Activated CD4-positive, alpha-beta T cell treated with anti-CD3 and anti-CD28 coated beads, Interleukin-2, amount 50 U/mL, for 16 hours (primary cell): ENCODE measurements at regions not wholly inside any gene's neighbourhood (a gene's known extent, or its start where the extent isn't known, plus 50 kb on each side); places are given as distances from the start of the nearest gene placed in this dataset.

Experiments used
- DNase-seq: peaks from one replicate; pipeline ENCODE4 v3.0.0-alpha.2; 2020

DNA sequence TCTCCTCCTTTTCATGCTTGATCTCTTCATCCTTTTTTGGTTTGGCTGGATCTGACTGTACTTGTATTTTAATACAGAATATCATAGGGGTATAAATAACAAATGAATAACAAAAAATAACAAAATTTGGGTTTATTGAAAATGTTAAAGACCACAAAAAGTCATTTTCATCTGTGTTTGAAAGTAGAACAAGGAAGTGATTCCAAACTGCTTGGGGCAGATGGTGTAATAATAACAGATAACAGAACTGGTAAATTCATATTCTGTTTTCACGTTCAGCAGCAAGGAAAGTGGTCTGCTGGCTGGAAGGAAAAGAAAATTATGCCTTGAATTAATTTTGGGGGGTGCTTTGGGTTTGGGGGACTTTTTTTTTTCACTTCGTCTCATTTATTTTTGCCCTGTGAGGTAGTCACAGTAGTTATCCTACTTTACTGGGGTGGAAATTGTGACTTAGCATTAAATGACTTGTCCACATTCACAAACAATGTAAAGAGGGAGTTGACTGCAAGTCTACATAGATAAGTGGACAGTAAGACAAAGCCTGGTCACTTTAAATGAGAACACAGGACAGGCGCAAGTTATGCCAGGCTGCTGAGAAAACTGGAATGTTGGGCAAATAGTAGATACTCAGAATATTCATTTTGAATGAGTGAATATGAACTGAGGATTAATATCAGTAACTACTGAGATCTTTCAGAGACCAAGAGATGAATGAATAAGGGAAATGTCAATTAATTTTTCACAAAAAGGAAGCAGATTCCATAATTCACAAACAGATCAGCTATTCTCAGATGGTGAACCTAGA, 193.9 kb upstream of the CITED2 start:
- DNase-seq = no peak

DNA sequence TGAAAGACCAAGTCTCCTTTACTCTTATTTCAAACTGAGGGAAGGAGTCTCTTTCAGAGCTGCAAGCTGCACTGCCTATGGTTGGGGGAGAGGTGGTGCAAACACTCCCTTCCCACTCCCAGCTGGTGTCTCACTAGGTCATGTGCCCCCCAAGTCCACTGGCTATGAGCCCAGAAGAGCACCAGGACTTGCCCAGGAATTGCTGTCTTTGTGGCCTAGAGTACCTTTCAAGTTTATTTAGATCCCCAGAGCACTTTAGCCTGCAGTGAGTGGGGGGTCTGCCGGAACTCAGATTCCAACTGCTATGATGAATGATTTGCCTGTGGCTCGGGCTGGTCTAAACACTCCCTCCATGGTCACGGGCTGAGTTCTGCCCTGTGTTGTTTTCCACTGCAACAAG, 192.6 kb upstream of the CITED2 start:
- DNase-seq = no peak

DNA sequence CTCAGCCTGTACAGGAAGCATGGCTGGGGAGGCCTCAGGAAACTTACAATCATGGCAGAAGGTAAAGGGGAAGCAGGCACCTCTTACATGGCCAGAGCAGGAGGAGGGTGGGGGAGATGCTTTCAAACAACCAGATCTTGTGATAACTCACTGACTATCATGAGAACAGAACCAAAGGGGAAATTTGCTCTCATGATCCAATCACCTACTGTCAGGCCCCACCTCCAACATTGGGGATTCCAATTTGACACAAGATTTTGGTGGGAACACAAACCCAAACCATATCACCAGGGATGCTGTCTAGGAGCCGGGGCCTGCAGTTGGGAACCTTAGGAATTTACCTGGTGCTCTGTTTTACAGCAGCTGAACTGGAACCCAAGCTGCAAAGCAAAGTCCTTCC, 191.1 kb upstream of the CITED2 start:
- DNase-seq = no peak

DNA sequence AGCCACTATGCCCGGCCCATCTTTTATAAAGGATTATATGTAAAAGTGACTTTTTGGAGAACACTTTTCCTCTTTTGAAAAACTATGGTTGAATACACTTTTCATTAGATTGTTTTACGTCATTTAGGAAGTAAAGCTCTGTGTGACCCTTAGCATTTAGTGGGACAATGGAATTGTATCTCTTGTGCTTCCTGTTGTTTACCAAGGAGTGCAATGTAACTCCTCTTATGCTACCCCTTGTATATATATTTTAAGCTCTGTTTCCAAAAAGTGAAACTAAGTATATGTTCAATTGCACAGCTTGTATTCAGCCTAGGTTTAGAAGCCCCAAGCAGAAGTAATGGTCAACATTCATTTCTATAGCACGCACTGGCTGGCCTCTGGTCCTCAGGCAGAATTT, 183.1 kb upstream of the CITED2 start:
- DNase-seq = no peak

DNA sequence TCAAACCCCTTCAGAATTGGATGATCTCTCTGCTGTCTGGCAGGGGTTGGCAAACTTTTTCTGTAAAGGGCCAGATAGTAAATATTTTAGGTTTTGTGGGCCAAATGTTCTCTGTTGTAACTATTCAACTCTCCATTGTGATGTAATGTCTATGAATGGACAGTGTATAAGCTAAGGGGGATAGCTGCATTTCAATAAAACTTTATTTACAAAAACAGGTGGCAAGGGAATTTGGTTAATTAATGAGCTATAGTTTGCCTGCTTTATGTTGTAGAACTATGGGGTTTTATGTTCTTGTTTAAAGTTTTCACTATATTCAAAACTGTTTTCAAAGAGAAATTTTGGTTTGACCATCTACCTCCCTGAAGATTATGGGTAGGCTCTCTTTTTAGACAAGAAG, 182.1 kb upstream of the CITED2 start:
- DNase-seq = no peak

DNA sequence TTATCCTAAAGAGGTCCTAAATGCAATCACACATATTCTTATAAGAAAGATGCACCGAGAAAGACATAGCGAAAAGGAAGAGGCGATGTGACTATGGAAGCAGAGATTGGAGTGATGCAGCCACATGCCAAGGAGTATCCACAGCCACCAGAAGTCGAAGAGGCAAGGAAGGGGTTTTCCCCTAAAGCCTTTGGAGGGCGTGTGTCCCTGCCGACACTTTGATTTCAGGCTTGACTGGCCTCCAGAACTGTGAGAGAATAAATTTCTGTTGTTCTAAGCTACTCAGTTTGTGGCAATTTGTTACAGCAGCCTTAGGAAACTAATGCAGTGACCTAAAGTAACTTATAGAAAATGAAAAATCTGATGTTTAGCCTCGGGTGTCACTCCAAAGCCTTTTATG, 179.5 kb upstream of the CITED2 start:
- no peak for DNase-seq

DNA sequence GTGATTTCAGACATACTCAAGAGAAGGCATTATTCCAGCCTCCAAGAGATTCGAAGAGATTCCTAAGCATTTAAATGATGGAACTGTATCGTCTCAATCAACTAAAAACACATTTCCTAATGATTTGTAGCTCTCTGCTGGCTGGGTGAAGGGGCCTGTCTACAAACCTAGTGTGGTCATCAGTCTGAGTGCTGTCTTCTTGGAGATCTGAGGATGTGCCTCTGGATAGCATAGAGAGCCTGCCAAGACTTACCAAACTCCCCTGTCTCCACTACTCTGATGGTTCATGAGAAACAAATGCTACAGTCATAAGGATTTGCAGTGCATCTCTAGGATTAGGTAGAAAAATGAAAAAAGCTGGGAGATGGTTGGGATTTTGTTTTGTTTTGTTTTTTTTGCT, 176.9 kb upstream of the CITED2 start:
- no peak for DNase-seq

DNA sequence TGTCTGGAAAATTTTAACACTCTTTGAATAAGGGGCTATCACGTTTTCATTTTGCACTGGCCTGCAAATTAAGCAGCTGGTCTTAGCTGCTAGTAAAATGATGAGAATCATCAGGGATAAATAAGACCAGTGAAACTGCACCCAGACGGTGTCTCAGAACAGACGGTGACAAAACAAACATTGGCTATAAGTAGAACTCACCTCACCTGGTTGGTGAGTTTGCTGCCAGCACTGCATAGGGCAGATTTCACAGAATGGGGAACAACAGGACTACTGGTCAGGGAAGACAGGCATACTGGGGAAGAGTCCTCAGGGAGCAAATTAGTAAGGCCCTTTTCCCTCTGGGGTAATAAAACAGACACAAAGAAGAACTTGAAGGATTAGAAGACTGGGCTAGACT, 175.9 kb upstream of the CITED2 start:
- no peak for DNase-seq

DNA sequence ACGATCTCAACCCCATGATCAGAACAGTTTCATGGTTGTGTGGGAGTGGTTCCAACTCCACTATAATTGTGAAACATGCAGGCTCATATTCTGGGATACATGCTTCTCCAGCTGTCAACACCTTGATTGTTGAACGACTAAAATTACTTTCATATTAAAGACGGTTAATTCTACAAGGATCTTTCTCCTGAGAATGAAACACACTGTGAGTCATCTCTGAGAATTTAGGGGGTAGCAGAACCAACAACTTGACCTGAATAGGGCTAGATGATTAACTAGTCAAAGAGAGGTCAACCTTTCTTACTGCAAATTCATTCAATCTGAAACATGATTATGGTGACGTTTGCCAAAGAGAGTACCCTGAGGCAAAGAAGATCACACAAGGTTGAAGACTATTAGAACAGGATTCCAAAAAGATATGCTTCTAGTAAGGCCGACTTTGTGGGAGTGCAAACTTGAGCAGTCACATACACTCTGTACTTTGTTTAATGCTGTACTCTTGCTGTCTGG, 175.2 kb upstream of the CITED2 start:
- no peak for DNase-seq

DNA sequence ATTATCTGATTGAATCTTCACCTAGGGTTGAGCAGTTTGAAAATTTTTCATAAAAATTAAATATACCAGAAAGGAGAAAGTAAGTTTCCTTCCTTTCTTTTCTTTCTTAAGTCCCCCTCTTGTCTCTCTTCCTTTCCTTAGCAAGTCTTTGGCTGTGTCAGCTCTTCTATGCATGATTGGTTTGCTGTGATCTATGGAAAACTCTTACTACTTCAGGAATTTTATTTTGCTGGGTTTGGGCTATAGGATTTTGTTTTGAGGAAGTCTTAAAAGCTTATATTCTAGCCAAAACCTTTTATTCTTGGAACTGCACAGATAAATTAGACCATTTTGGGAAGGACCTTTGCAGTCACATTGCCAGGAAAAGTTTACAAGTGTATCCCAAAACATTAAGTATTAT, 173.4 kb upstream of the CITED2 start:
- no peak for DNase-seq

DNA sequence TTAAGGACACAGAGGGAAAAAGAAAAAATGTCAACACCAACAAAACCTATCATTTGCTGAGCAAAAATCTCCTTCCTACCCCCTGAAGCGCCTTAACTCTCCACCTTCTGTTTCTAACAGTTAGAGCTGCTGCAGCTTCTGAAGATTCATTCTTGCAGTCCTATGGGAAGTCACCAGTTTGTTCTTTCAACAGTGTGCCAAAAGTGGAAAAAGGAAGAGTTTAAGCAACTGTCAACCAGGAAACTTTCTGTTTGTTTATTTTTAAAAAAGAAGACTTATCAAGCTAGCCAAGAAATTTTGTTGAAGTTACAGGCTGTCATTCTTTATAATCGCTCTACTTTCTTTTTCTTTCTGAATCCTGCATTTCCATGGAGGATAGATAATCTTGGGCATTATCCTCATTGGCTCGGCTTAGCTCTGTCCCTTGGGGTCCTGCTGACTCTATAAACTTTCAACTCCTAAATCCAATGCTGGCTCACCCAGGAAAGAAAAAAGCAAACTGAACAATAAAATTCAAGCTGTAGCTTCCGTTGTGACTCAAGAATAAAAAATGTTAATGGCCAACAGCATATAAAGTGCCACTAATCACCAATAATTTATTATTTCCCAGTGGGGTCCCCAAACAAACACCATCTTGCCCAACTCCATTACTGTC, 172.8 kb upstream of the CITED2 start:
- DNase-seq = no peak

DNA sequence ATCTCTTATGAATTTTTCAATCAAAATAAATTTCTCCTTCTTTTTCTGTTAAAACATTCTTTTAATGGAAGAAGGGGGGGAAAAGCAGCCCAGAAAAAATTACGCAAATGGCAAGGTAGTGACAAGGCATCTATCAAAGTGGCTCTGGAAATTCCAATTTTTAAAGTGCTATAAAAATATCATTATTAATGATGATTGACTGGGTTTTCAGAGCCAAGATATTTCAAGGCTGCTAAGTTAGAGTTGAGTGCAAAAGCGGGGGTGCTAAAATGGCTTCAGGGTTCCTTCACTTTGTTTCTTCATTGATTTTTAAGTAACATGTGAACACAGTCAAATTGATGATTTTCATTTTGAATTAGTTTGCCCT, 171.6 kb upstream of the CITED2 start:
- DNase-seq = no peak

DNA sequence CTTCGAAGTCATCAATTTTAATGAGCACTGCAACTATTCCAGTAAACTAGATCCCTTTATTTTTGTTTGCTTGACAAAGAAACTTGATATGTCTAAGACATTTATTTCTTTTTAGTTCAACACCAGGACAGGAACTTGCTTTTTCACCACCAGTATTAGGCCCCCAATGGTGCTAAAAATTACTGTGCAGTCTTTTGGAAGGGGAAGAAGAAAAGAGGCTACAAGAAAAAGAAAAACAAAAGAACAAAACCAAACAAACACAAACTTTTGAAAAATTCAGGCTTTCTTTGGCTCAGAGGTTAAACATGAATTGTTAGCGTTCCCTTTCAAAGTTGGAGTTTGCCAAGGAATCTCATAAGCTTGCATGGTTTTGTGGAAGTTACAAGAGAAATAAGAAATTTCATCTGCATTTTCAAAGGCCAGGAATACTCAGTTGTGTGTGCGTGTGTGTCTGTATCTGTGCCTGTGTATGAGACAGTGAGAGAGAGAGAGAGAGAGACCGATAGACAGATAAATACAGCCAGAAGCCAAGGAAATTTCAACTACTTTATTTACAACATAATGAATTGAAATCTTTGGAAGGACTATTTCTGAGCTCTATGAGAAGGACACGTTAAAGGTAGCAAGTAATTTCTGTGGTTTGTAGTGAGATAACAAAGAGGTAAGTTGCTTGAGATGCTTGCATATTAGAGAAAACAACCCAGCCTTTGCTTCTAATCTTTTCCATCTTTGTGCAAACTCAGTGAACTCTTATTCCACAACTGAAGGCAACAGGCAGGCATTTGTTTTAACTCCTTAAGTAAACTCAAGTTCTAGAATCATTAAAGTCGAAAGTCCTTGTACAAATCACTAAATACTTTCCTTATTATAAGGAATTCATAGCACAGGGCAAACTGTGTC, 171.0 kb upstream of the CITED2 start:
- DNase-seq = no peak

DNA sequence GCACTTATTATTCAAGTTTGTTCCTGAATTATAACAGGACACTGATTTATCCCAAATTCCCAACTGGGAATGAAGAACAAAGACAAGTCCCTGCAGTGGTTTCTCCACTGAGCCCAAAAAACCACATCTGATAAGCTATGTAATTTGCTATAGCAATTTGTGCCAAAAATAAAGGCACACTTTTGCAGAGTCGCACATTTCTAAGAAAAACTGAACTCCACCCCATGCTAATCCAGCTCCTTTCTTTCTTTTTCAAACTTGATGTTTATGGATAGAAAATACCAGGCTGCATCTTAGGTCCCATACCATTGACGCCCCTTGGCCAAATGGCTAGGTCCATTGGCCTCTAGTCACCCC, 170.2 kb upstream of the CITED2 start:
- no peak for DNase-seq

DNA sequence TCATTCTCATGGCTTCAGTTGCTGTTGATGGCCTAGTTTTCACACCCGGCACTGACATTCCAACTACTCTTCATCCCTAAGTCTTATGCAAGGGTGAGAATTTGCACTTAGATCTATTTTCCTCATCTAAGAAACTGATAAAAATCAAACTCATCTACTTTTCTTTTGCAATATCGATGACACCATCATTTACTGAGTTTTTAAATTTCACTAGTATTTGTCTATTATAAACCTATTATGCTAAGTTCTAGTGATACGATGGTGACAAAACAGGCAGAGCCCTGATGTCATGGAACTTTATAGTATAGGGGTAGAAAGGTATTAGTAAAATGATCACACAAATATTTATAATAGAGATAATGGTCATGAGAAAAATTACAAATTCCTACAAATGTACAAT, 167.9 kb upstream of the CITED2 start:
- DNase-seq = no peak

DNA sequence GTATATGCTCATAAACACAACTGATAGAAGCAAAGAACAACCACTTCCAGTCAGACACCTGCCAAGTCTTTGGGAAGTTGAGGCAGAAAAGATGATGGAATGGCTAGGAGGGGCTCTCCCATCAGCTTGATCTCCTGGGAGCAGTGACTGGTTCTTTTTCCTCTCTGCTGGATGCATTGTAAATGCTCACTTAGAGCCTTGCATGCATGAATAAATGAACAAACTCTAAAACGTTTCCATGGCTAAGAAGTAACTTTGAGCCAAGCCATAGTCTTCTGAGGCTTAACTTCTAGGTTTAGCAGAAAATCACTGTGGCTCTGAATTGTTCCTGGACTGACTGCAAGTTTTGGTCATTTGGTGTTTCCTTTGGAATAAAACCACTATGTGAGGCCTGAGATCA, 166.4 kb upstream of the CITED2 start:
- no peak for DNase-seq

DNA sequence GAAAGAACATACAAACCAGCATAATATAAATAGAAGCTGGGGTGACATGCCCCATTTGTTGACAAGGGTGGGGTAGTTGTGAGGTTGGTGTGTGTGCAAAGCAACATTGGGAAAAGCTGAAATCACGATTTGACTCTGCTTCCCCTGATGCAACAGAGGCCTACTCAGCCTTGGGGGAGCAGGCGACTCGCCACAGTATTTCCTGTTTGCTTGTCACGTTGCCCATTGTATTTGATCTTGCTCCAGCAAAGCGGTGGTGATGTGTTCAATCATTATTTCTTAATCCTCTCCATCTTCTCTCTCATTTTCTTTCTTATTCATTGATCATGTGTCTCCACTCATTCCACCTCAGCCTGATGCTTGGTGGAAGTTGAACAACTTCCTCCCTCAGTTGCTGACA, 165.8 kb upstream of the CITED2 start:
- DNase-seq = peak; percentile 94

DNA sequence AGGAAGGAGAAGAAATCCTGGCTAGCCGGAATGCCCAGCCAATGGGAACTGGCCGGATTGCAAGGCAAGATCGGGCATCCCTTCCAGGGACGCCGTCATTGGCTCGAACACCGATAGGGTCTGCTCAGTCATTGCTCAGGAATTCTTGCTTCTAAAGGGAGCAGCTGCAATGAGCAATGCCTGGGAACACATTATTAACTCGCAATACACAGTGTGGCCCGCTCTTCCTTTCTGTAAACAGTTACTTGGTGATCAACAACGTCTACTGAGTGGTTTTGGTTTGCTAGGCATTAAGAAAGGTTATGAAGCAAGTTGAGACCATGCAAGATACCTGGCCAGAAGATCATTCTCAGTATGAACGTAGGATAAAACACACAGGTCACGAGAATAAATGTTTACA, 165.4 kb upstream of the CITED2 start:
- no peak for DNase-seq

DNA sequence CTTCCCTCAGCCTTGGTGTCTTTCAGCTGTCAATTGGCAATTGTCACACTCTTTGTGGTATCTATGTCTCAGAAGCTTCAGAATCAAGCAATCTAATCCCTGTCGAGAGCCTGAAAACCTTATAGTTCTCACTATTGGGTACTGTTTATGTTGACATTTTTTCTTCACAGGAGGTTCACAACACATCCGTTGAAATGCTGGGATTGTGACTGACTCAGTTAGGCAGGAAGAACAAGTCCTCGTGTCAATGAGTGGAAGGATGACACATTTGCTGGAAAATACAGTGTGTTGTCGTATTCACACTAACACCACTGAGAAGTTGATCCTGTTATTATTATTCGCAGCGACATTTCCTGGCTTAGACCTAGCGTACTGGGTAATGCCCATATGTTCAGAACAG, 163.9 kb upstream of the CITED2 start:
- DNase-seq = no peak

DNA sequence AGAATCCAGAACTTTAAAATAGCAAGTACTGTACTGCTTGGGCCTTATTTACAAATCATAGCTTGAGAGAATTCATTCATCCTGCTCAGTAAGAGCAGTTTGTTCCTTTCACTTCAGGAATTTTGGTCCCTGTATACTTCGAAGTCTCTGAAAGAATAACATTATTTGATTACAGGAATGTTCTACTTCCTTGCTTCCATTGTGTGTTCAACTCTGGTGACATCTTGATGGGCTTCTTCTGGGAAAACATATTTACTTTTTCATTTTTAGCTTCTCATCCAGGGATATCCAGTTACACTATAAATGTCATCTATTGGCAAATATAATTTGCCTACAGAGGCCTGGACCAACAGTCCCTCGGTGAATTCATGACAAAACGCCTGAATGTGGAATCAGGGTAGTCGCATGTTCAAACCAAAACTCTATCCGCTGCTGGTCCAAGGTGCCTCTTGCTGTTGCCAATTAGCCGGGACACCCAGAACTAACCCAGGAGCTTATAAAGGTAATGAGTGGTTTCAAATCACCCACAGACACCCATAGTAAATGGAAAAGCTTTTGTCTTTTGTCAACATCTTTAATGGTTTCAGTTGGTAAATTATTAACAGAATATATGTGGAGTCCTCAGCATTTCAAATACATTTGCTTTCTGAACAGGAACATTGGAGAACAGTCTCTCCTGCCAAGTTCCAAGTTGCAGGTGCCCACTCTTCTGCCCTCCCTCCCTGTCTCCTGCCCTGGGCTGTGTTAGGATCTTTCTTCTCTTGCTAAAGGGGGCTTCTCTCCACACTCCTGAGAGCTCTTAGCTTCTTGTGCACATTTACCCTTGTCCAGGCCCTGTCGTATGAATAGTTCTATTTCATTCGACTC, 162.5 kb upstream of the CITED2 start:
- no peak for DNase-seq

DNA sequence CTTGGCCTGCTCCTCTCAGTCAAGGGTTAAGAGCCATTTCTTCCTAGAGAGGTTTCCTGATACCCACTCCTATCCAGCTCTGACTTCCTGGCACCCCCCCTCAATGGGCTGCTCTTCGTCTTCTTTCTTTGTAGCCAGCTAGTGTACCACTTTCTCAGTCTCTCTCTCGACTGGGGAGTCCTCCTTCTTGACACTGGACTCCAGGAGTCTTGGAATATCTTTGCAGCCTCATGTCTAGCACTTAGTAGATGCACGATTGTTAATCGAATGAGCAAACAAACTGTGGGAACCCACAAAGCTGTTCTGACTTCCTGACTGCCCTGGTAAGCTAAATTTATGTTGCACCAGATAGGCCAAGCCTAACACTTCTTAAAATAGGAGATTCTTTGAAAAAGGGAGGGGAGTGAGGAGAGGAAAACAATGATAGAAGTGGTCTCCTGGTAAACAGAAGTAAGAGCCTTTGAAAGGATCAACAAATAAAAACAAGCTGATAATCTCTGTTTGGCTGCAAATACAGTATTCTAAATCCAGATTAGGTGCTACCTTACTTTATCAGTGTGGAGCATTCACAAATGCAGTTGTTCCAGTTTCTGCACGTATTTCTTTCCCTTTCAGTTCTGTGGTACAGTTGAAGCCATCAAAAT, 160.1 kb upstream of the CITED2 start:
- DNase-seq = peak; percentile 51
